Stimulated activated CD4-positive, alpha-beta T cell treated with anti-CD3 and anti-CD28 coated beads, TNF-alpha, amount 100 ng/mL, for 24 hours (primary cell): ENCODE measurements at regions not wholly inside any gene's neighbourhood (a gene's known extent, or its start where the extent isn't known, plus 50 kb on each side); places are given as distances from the start of the nearest gene placed in this dataset.

Experiments used
- DNase-seq, 3 experiments: peaks; one replicate each; pipeline ENCODE4 v3.0.0-alpha.2; 2020; ENCODE audit warnings: low read depth in 3 of 3

- no peak for DNase-seq
These were observed 234.2 kb upstream of the UMPS start for GRCh38 chr3:124496061-124496460.

DNA sequence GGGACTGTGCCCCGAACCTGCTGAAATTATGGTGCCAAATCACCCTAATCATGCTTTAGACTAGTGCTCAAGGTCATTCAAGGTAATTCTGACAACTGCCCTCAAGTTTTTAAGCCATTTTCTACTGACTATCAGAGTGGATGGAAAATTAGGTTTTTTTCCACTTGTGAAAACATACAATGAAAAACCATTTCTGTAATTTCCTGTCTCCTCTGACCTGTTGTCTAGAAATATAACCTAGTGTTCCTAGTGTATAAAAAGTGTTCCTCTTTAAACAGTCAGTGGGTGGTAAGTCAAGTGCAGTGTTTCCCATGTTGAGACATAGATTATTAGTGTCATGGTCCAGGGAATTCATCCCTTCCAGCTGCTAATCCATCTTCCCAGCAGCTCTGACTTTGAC lies 232.8 kb upstream of the UMPS start:
- DNase-seq = no peak

DNA sequence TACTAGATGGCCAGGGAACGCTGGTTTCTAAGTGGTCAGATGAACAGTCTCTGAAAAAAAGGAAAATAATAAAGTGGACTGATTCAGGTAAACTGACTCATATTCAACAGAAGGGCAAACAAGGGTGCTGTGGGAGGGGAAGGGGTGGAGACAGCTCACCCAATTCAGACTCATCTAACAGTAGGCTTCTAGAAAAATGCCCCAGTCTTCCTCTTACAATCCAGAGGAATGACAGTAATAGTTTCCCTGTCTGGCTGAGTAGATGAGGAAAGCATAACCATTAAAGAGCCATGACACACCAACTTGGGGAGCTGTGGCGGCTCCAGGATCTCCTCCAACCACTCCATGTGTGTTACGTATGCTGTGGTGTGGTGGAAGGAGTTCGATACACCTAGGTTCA lies 231.4 kb upstream of the UMPS start:
- DNase-seq = no peak

DNA sequence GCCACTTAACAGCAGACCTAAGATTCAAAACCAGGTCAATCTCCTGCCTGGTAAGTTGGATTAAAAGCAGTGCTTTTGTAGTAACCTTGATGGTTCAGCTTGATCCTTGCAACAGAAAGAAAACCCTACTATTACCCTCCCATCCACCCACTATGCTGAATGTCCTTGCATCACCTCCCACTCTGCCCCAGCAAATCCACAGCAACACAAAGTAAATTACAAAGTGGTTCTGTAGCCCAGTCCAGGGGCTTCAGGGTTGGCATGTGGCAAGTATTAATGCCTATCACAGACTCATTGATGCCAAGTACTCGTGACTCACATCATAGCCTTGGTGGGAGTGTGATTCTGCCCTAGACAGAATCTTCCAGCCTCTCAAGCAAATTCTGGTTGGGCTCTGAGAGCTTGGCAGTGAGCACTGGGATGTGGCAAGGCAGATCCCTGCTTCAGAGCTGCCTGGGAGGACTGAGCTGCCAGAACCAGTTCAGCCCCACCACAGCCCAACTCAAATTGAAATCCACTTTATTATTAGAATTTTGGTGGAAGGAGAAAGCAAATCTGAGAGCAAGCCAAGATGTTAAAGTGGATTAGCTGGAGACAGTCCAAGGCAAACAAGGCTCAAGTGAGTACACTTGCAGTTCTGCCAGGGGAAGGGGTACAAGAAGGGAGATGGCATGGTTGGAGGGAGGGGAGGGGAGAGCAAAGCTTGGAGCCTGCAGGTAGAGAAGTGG lies 225.8 kb upstream of the UMPS start:
- no peak for DNase-seq

DNA sequence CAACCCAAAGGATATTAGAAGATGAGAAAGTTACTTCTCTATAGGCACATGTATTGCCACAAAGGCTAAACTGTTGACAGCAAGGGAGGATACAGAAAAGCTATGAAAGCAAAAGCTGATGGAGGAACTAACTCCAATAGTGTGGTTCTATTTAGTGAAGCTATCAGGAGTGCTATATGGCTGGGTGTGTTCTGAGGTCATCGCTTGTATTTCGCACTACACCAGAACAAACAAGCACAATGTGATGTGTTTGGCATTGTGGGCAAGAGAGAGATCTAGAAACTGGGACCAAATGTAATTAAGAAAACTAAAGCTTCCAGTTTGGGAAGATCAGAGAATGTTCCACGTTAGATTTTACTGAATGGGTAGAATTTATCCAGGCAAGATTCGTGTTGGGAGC lies 220.4 kb upstream of the UMPS start:
- no peak for DNase-seq

GRCh38 chr3:124510290-124510689 lies 220.0 kb upstream of the UMPS start:
- no peak for DNase-seq

- no peak for DNase-seq
These were observed 217.2 kb upstream of the UMPS start for GRCh38 chr3:124512881-124513609.

DNA sequence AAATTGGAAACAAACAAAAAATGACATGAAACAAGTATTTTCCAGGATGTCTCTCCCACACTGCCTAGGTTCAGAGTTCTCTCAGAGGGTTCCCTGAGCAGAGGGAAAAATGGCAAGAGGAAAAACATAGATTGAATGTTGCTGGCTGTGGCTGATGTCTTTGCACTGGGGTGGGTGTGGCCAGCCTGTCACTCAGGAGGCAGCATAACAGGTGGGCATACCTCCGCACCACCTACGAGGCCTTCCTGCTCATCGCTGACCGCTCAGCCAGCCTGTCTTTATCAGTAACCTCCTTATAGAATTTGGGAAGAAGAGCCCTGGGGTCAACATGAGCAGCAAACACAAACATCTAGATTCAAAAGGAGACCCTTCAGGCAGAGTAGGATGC lies 216.6 kb upstream of the UMPS start:
- no peak for DNase-seq

- no peak for DNase-seq
These were observed 215.6 kb upstream of the UMPS start for GRCh38 chr3:124514683-124515082.

DNA sequence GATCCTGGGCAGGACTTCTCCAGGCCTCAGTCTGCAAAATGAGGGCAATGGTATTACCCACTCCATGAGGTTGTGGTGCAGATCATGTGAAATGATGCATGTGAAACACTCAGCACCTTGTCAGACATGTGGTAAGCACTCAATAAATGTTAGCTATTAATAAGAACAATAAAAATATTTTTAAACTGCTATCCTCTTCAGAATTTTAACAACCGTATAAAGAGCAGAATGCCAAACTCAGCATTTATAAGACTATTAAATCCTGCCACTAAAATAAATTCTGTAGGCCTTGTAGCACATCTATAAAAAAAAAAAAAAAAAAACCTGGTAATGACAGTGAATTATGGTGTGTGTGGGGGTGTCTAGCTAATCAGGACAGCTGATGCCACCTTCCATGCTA lies 213.9 kb upstream of the UMPS start:
- no peak for DNase-seq

GRCh38 chr3:124517306-124517705 lies 212.9 kb upstream of the UMPS start:
- DNase-seq = no peak

DNA sequence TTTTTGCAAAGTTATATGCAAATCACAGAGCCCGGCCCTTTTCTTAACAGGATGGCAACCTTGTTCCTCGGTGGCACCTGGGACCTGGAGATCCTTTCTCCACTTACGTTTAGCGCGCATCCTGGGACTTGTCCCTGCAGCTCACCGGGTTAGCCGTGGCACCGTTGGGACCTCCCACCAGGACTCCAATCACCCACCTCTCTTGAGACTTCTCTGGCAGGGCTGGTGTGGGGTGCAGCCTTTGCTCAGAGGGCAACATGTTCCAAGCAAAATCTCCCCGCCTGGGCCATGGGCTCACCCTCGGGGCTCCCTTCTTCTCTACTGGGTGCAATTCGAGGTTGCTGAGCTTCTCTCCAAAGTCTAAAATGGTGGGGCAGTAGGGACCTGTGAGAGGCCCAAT lies 211.9 kb upstream of the UMPS start:
- no peak for DNase-seq

DNA sequence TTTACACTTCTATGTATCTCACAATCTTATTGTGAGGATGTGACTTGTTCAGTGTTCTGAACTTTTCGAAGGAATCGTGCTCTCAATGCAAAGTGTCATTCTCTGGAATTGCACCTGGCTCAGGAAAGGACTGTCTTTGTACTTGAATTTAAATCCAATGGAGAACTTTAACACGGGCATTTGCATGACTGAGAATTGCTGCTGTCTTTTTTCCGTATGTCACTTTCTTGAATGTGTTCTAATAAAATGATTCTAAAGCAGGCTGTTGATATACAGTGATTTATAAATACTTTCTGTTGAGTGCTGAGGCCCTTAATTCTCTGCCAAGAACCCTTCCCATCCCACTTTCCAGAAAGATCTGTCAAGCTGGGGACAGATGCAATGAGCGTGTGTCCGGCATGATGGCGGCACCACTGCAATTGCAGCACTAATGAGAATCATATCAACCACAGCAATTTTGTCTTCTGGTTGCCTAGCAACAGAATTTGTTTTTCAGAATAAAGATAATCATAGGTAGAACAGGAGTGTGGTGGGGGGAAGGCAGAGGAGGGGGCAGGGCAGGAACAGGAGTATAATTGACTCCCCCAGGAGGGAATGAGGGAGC lies 210.6 kb upstream of the UMPS start:
- no peak for DNase-seq

DNA sequence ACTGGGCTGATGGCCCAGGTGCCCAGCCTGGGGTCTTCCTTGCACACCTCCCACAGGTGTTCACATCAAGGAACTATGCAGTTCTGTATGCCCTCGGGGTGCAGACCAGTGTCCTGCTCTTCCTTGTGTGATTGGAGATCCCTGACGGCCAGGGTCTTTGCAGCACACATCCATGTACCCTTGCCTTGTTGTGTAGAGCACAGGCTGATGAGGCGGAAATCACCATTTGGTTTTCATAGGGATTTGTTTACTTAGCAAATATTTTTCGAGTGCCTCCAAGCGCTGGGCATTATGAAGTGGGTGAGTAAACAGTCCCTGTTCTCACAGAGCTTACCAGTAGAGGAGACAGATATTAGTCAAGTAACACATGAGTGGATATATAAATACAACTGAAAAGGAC lies 209.3 kb upstream of the UMPS start:
- no peak for DNase-seq

- no peak for DNase-seq
These were observed 208.1 kb upstream of the UMPS start for GRCh38 chr3:124522082-124522625.

DNA sequence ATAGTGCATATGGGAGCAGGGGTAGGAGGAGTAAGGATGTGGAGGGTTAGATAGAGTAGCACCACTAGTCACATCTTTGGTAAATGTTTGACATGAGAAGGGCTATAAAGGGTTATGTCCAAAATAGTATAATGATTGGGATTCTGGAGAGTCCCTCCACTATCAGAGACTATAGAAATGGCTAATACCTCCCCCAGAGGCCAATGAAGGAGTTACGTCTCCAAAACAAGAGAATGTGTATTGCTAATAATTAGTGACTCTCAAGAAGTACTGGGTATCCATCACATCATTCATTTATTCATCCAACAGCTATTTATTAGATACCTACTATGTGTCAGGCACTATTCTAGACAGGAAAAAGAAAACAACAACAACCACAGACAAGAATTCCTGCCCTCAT lies 203.7 kb upstream of the UMPS start:
- no peak for DNase-seq

GRCh38 chr3:124529826-124530571 lies 200.3 kb upstream of the UMPS start:
- DNase-seq = no peak

DNA sequence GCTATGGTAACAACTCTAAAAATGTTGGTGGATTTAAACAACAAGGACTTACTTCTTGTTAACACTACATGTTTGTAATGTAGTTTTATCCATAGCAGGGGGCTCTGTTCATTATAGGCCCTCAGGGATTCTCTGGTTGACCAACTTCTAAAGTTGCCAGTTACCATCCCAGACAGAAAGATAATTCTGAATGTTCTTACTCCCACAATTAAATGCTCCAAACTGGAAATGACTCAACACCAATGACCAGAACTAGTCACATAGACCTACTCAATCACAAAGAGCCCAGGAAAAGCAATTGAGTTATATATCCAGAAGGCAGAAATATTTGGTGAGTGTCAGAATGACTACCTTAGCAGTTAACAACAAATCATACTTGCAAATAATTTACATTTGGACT lies 199.3 kb upstream of the UMPS start:
- DNase-seq = no peak

GRCh38 chr3:124532071-124532470 lies 198.2 kb upstream of the UMPS start:
- DNase-seq = no peak

GRCh38 chr3:124535306-124535705 lies 194.9 kb upstream of the UMPS start:
- no peak for DNase-seq

GRCh38 chr3:124540550-124541211 lies 189.6 kb upstream of the UMPS start:
- no peak for DNase-seq
